Left lobe of liver (tissue), 2 donors: ENCODE measurements at regions not wholly inside any gene's neighbourhood (a gene's known extent, or its start where the extent isn't known, plus 50 kb on each side); places are given as distances from the start of the nearest gene placed in this dataset.

Source experiments
- ATAC-seq: fragments of 200-7000 bp; cut with Tn5 transposase; one replicate; pipeline ENCODE4 v1.9.1; 2020; ENCODE audit warnings: mild to moderate bottlenecking, moderate library complexity
- DNase-seq: peaks from one replicate; pipeline ENCODE4 v3.0.0-alpha.2; 2020; ENCODE audit warnings: low spot score
- donor health status: DM: no; HTN: no; CAD: no; lungs with moderate emphysema.
- donor health status: DM: no; HTN: yes; CAD: no.

GRCh38 chr13:108435393-108436149 lies 166.1 kb downstream of the TNFSF13B start:
- ATAC-seq (peak; percentile 78), DNase-seq (no peak)

GRCh38 chr13:108437496-108437895 lies 168.0 kb downstream of the TNFSF13B start:
- DNase-seq (no peak), ATAC-seq (no peak)

- no peak for DNase-seq
- no peak for ATAC-seq
These were observed 170.0 kb downstream of the TNFSF13B start for GRCh38 chr13:108439556-108439955.

GRCh38 chr13:108444448-108444847 lies 174.9 kb downstream of the TNFSF13B start:
- DNase-seq (no peak), ATAC-seq (no peak)

GRCh38 chr13:108448891-108449290 lies 179.4 kb downstream of the TNFSF13B start:
- DNase-seq (no peak), ATAC-seq (no peak)

- ATAC-seq, result no peak
These were observed 178.3 kb upstream of the MYO16 start for GRCh38 chr13:108451121-108451520.

GRCh38 chr13:108455320-108455719 lies 174.1 kb upstream of the MYO16 start:
- ATAC-seq (no peak), DNase-seq (no peak)

More at GRCh38 chr13:108451121-108451520, 178.3 kb upstream of the MYO16 start:
- DNase-seq, result no peak

- ATAC-seq, result no peak
These were observed 169.4 kb upstream of the MYO16 start for GRCh38 chr13:108460043-108460442.

GRCh38 chr13:108460746-108461145 lies 168.7 kb upstream of the MYO16 start:
- ATAC-seq (no peak), DNase-seq (no peak)

More at GRCh38 chr13:108460043-108460442, 169.4 kb upstream of the MYO16 start:
- DNase-seq, result no peak

GRCh38 chr13:108463340-108463739 lies 166.1 kb upstream of the MYO16 start:
- DNase-seq (no peak), ATAC-seq (no peak)

- no peak for ATAC-seq
- DNase-seq, result no peak
These were observed 158.5 kb upstream of the MYO16 start for GRCh38 chr13:108470921-108471320.

- no peak for ATAC-seq
- DNase-seq, result no peak
These were observed 154.2 kb upstream of the MYO16 start for GRCh38 chr13:108475181-108475580.

GRCh38 chr13:108477376-108477775 lies 152.0 kb upstream of the MYO16 start:
- DNase-seq (no peak), ATAC-seq (no peak)

- DNase-seq (no peak), ATAC-seq (no peak)
These were observed 151.2 kb upstream of the MYO16 start for GRCh38 chr13:108478179-108478578.

GRCh38 chr13:108483981-108484380 lies 145.4 kb upstream of the MYO16 start:
- DNase-seq (no peak), ATAC-seq (no peak)

GRCh38 chr13:108486096-108486495 lies 143.3 kb upstream of the MYO16 start:
- ATAC-seq (no peak), DNase-seq (no peak)

- ATAC-seq (no peak), DNase-seq (no peak)
These were observed 134.3 kb upstream of the MYO16 start for GRCh38 chr13:108494991-108495645.

GRCh38 chr13:108495646-108496361 lies 133.6 kb upstream of the MYO16 start:
- DNase-seq, result no peak
- ATAC-seq, result no peak

GRCh38 chr13:108496362-108497210 lies 132.8 kb upstream of the MYO16 start:
- DNase-seq (no peak), ATAC-seq (no peak)

GRCh38 chr13:108500711-108501110 lies 128.7 kb upstream of the MYO16 start:
- no peak for DNase-seq
- no peak for ATAC-seq

- DNase-seq (no peak), ATAC-seq (peak; percentile 78)
These were observed 121.1 kb upstream of the MYO16 start for GRCh38 chr13:108508263-108508662.
